ENCODE measurements at regions not wholly inside any gene's neighbourhood (a gene's known extent, or its start where the extent isn't known, plus 50 kb on each side); places are given as distances from the start of the nearest gene placed in this dataset.

GRCh38 chr12:76713130-76713529 lies 50.8 kb upstream of the ZDHHC17 start:
- H3K4me1 ChIP-seq = no peaks in the 10 kb centered on the region
- H3K27ac ChIP-seq = no peak overlapping the region
- H3K36me3 ChIP-seq = no peaks in the 10 kb centered on the region
- no peak overlapping the region for H3K4me3 ChIP-seq
- ATAC-seq (ENCODE audit: low FRiP score in 2 of 2) (no peak), DNase-seq (no peak)
- no peaks in the 10 kb centered on the region for H3K9me3 ChIP-seq
- no peak for TF ChIP-seq EP300 (IDR thresholded peaks at IDR 0.05)
- no peak for TF ChIP-seq CTCF (IDR thresholded peaks at IDR 0.05)
- no peak for TF ChIP-seq POLR2AphosphoS5 (IDR thresholded peaks at IDR 0.05)
- TF ChIP-seq POLR2A (IDR thresholded peaks at IDR 0.05) = no peak
- no peaks in the 10 kb centered on the region for H3K27me3 ChIP-seq
- WGBS, 2 donors = 56 to 71% methylated on average over 4 of the region's 4 CpGs

- TF ChIP-seq CTCF (IDR thresholded peaks at IDR 0.05) = no peak
- no peak for TF ChIP-seq POLR2A (IDR thresholded peaks at IDR 0.05)
- no peak for TF ChIP-seq POLR2AphosphoS5 (IDR thresholded peaks at IDR 0.05)
- H3K27ac ChIP-seq = no peak overlapping the region
- H3K27me3 ChIP-seq = no peaks in the 10 kb centered on the region
- H3K4me1 ChIP-seq = no peaks in the 10 kb centered on the region
- ATAC-seq (ENCODE audit: low FRiP score in 2 of 2) (no peak), DNase-seq (no peak)
- H3K36me3 ChIP-seq = no peaks in the 10 kb centered on the region
- no peak overlapping the region for H3K4me3 ChIP-seq
- no peaks in the 10 kb centered on the region for H3K9me3 ChIP-seq
These were observed 49.9 kb upstream of the ZDHHC17 start for GRCh38 chr12:76713986-76714385.
